Osteoblast (primary cell): ENCODE measurements at regions not wholly inside any gene's neighbourhood (a gene's known extent, or its start where the extent isn't known, plus 50 kb on each side); places are given as distances from the start of the nearest gene placed in this dataset.

Source experiments
- DNase-seq: peaks from one replicate; pipeline ENCODE4 v3.0.0; 2011; ENCODE audit warnings: low spot score, mixed read lengths; ENCODE audit not compliant: insufficient read length; ENCODE audit errors: missing footprints
- H2AFZ ChIP-seq: 2 replicates; pipeline ENCODE4 v1.6.0; 2011; ENCODE audit warnings: mild to moderate bottlenecking, low read length
- H3K27ac ChIP-seq: 2 replicates; pipeline ENCODE4 v1.5.1; 2011; ENCODE audit warnings: mild to moderate bottlenecking, low read depth, low read length, moderate library complexity
- H3K27me3 ChIP-seq: 2 replicates; pipeline ENCODE4 v1.6.0; 2012; ENCODE audit warnings: mild to moderate bottlenecking, control low read depth, inconsistent platforms, low read length, moderate library complexity; ENCODE audit not compliant: insufficient read depth
- H3K36me3 ChIP-seq: 2 replicates; pipeline ENCODE4 v1.5.1; 2011; ENCODE audit warnings: mild to moderate bottlenecking, low read length, control low read depth, moderate library complexity; ENCODE audit not compliant: insufficient read depth
- H3K4me1 ChIP-seq: 2 replicates; pipeline ENCODE4 v1.5.1; 2011; ENCODE audit warnings: mild to moderate bottlenecking, low read length, control low read depth, moderate library complexity; ENCODE audit not compliant: insufficient read depth
- H3K4me2 ChIP-seq: 2 replicates; pipeline ENCODE4 v1.6.0; 2011; ENCODE audit warnings: mild to moderate bottlenecking, low read length; ENCODE audit not compliant: insufficient read depth
- H3K4me3 ChIP-seq: fragments of 200-600 bp; sonication (generic); 3 replicates; pipeline ENCODE4 v1.5.1; 2012; ENCODE audit warnings: mild to moderate bottlenecking, low read length, inconsistent platforms; ENCODE audit not compliant: insufficient read depth
- H3K79me2 ChIP-seq: 2 replicates; pipeline ENCODE4 v1.6.0; 2012; ENCODE audit warnings: mild to moderate bottlenecking, low read length, control low read depth, inconsistent platforms; ENCODE audit not compliant: insufficient read depth
- H3K9me3 ChIP-seq: 2 replicates; pipeline ENCODE4 v1.5.1; 2011; ENCODE audit warnings: low read depth, low read length, control low read depth
- H4K20me1 ChIP-seq: 2 replicates; pipeline ENCODE4 v1.6.0; 2012; ENCODE audit warnings: mild to moderate bottlenecking, low read length, control low read depth; ENCODE audit not compliant: insufficient read depth
- TF ChIP-seq, protein P1 (sequence below): IDR thresholded peaks from 2 replicates; pipeline ENCODE4 v1.5.1; 2011; ENCODE audit warnings: mild to moderate bottlenecking, low read depth, low read length, moderate library complexity; ENCODE audit errors: extremely low read depth

DNA sequence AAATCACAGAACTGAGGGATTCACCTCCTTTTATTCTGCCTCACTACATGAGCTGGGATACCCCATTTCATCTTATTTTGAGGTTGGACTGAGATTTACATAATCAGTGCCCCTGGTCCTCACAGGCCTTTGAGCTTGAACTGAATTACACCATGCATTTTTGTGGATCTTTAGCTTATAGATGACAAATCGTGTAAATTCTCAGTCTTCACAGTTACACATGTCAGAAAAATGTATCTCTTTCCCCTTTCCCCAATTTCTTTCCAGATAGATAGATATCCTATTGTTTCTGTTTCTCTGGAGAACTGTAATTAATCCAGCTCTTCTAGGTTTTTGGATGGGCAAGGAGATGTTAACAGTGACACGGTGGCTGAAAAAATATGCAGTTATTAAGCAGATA is 1778.9 kb upstream of the SEL1L start:
- Histone ChIP-seq H3K79me2 (no peaks in the 10 kb centered on the region), H3K27ac (no peak overlapping the region), H3K4me2 (no peak overlapping the region), H4K20me1 (no peaks in the 10 kb centered on the region), H3K9me3 (no peaks in the 10 kb centered on the region), H3K27me3 (no peaks in the 10 kb centered on the region), H3K36me3 (no peaks in the 10 kb centered on the region), H3K4me3 (no peak overlapping the region), H2AFZ (no peak overlapping the region), H3K4me1 (no peaks in the 10 kb centered on the region)
- DNase-seq = no peak
- TF ChIP-seq, protein P1, sequence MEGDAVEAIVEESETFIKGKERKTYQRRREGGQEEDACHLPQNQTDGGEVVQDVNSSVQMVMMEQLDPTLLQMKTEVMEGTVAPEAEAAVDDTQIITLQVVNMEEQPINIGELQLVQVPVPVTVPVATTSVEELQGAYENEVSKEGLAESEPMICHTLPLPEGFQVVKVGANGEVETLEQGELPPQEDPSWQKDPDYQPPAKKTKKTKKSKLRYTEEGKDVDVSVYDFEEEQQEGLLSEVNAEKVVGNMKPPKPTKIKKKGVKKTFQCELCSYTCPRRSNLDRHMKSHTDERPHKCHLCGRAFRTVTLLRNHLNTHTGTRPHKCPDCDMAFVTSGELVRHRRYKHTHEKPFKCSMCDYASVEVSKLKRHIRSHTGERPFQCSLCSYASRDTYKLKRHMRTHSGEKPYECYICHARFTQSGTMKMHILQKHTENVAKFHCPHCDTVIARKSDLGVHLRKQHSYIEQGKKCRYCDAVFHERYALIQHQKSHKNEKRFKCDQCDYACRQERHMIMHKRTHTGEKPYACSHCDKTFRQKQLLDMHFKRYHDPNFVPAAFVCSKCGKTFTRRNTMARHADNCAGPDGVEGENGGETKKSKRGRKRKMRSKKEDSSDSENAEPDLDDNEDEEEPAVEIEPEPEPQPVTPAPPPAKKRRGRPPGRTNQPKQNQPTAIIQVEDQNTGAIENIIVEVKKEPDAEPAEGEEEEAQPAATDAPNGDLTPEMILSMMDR = no peak

DNA sequence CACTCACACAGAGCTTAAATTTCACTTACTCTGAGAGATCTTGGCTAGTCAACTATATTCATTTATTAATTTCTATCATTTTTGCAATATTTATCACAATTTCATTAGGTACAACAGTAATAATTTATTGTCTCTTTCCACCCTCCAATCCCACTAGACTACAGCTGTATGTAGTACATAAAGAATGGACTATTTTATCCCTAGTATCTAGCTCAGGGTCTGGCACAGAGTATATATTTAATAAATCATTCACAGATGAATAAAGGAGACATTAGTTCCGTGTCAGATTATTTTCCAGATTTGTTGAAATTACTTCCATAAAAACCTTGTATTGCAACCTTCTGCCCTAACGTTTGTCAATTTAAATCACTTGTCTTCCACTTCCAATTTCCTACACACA is 1781.1 kb upstream of the SEL1L start:
- no peaks in the 10 kb centered on the region for H3K36me3 ChIP-seq
- no peak for DNase-seq
- H3K79me2 ChIP-seq = no peaks in the 10 kb centered on the region
- no peaks in the 10 kb centered on the region for H3K9me3 ChIP-seq
- H3K27me3 ChIP-seq = no peaks in the 10 kb centered on the region
- H3K27ac ChIP-seq = no peak overlapping the region
- H3K4me3 ChIP-seq = no peak overlapping the region
- H2AFZ ChIP-seq = no peak overlapping the region
- H4K20me1 ChIP-seq = no peaks in the 10 kb centered on the region
- H3K4me1 ChIP-seq = no peaks in the 10 kb centered on the region
- no peak overlapping the region for H3K4me2 ChIP-seq
- TF ChIP-seq, protein P1 = no peak

DNA sequence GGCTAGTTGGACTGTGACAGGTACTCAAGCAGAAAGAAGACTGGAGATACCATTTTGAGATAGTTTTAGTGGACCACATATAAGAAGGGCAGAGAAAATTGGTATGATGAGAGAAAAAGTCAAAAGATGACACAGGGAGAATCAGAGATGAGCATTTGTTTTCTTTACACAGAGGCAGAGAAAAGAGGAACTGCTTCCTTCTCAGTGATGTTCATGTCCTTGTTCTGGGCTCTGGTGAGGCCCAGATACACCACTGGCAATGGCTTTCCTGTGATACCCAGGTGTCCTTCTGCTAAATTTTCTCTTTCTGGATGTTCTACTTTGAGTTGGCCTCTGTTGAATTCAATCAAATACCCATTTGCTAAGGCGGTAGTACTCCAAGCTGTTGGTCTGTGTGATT is 1782.7 kb upstream of the SEL1L start:
- H4K20me1 ChIP-seq = no peaks in the 10 kb centered on the region
- DNase-seq = no peak
- H3K9me3 ChIP-seq = no peaks in the 10 kb centered on the region
- TF ChIP-seq, protein P1 = no peak
- H3K79me2 ChIP-seq = no peaks in the 10 kb centered on the region
- H3K4me1 ChIP-seq = no peaks in the 10 kb centered on the region
- no peak overlapping the region for H3K27ac ChIP-seq
- H3K36me3 ChIP-seq = no peaks in the 10 kb centered on the region
- H3K27me3 ChIP-seq = no peaks in the 10 kb centered on the region
- H3K4me3 ChIP-seq = no peak overlapping the region
- no peak overlapping the region for H2AFZ ChIP-seq
- H3K4me2 ChIP-seq = no peak overlapping the region

DNA sequence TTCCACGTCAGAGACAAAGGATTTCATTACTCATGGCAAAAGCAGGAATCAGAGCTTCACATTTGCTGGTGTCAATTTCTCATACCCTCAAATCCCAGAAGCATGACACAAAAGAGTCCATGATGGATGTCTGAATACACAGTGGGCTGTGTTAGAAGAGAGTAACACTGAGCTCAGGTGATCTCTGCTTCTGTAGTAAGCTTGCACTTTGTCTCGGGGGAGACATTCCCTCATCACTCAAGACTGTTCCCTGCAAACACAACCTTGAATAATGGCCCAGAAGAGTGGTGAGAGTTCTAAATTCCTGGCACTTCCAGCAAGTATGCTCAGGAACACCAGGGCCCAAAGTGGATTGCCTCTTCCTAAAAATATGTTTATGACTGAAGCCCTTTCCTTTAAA is 1787.2 kb upstream of the SEL1L start:
- H3K36me3 ChIP-seq = no peaks in the 10 kb centered on the region
- TF ChIP-seq, protein P1 = no peak
- no peaks in the 10 kb centered on the region for H3K9me3 ChIP-seq
- H3K4me2 ChIP-seq = no peak overlapping the region
- H4K20me1 ChIP-seq = no peaks in the 10 kb centered on the region
- no peaks in the 10 kb centered on the region for H3K79me2 ChIP-seq
- H3K4me1 ChIP-seq = no peaks in the 10 kb centered on the region
- no peak overlapping the region for H2AFZ ChIP-seq
- DNase-seq = no peak
- no peak overlapping the region for H3K27ac ChIP-seq
- H3K4me3 ChIP-seq = no peak overlapping the region
- no peaks in the 10 kb centered on the region for H3K27me3 ChIP-seq
